HG03097 (cell line): ENCODE measurements at regions not wholly inside any gene's neighbourhood (a gene's known extent, or its start where the extent isn't known, plus 50 kb on each side); places are given as distances from the start of the nearest gene placed in this dataset.

ENCODE experiments used
- ATAC-seq: cut with Tn5 transposase; IDR thresholded peaks from one replicate; pipeline ENCODE4 v1.9.1; 2021; ENCODE audit not compliant: unreplicated experiment, low FRiP score

DNA sequence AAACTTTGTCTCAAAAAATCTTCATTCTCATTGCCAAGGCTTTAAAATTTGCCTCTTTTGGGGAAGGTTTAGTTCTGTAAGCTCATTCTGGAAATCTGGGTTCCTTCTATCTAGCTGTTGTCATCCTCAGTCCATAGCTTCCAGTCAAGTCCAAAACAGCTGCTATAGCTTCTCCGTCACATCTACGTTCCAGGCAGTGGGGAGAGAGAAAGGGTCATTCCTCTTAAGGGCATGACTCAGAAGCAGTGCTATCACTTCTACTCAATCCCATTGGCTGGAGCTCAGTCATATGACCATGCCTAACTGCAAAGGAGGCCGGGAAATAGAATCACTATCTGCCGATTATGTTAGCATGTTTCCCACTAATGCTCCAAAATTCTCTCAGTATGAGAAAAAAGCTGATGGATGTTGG, 141.4 kb upstream of the PTPN1 start:
- ATAC-seq, result no peak

DNA sequence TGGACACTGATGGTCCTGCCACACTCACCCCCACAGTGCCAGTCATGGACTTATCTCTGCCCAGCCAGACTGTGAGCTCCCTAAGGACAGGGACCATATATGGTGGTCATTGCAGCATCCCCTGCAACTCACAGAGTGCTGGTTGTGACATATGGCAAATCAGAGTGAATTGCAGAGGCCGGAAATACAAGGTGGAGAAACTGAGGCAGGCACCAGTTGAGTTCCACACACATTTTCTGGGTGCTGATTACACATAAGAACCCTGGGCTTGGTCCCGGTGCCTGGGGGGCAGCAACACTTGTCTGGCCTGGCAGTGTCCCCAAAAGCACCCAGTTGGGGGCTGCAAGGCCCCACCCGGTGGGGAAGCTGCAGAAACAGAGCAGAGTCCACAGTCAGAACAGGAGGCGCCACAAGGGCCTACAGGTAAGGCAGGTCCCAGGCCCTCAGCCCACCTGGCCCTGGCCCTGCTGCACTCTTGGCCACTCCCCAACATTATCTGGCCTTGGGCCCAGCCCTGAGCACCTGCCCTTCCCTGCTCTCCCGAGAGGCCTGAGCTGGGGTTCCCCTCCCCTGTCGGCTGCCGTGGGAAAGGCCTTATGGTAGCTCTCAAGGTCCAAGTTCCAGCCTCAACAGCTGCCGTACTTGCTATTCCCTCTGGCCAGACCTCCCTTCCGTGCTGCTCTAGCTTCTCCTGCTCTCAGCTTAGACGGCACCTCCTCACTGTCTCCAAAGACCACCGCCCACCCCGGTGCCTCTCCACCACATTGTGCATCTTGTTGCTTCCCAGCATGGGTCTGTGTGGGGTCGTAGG, 140.8 kb upstream of the PTPN1 start:
- ATAC-seq, result no peak

DNA sequence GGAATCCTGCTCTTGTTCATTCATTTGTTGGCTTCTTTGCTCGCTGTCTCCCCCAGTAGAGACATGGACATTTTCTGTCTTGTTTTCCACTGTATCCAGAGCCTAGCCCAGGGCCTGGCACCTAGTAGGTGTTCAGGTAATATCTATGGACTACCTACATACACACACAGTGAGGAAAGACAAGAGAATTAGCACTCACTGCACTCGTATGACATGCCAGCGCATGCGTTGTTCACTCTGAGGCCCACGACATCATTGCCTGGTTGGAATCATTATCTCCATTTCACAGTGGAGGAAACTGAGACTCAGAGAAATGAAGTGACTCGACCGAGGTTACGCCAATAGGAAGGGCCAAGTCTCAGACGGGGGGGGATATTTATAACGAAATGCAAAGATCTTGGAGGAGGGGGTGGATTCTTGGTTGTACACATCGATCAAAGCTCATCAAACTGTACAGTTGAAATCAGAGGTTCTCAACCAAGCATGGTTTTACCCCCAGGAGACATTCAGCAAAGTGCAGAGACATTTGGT, 140.1 kb upstream of the PTPN1 start:
- ATAC-seq, result no peak

DNA sequence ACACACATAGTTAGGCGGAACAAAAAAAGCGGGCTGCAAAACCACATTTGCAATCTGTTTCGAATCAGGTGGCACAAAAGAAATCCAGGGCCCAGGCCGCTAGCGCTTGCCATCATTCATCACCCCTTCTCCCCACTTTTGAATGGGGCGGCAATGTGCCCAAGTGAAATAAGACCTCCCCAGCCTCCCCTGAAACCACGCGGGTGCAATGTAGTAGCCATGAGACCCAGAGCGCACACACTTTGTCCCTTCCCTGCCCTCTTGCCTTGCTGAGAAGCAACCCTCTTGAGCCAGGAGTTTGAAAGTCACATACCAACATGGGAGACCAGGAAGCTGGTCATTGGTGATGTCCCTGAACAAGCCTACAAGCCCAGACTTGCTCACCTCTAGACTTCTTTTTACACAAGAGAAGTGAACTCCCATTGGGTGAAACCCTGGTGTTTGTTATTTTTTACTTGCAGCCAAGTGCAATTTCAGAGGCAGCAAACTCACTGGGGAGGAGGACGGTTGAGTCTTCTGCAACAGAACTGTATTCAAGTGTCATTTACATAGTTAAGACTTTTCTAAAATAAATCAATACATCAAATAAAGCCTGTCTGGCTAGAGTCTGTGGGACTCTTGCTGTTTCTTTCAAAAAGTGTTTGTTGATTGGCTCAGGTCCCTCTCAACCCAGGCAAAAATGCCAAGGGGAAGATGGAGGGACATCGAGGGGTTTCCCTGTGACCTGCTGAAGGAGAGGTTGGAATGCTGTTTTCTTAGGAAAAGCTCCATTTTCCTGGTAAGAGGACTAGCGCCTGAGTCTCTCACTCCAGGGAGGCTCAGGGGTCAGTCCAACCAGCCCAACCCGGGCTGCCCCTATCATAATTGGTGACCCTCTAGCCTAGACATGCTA, 138.1 kb upstream of the PTPN1 start:
- ATAC-seq, result no peak

GRCh38 chr20:50372770-50373088, 137.5 kb upstream of the PTPN1 start:
- ATAC-seq, result no peak

DNA sequence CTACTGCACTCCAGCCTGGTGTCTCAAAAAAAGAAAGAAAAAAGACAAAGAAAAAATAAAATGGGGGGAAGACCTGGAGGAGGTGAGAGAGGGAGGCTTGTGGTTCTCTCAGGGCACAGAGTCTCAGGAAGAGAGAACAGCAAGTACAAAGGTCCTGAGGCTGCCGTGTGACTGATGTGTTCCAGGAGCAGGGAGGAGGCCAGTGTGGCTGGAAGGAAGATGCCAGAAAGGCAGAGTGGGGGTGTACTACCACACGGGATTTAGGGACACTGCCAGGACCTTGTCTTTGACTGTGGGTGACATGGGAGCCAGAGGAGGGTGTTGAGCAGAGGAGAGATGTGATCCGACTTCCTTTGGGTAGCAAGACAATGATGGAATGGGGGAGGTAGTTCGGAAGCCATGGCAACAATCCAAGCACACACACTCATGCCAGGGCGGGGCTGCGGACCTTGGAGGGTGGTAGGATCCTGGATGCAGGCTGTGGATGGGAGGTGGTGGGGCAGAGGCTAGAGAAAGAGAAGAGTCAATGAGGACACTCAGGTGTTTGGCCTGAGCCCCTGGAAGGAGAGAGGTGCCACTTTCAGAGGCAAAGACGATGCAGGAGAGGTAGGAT, 136.4 kb upstream of the PTPN1 start:
- no peak for ATAC-seq

GRCh38 chr20:50374541-50375078, 135.6 kb upstream of the PTPN1 start:
- no peak for ATAC-seq

DNA sequence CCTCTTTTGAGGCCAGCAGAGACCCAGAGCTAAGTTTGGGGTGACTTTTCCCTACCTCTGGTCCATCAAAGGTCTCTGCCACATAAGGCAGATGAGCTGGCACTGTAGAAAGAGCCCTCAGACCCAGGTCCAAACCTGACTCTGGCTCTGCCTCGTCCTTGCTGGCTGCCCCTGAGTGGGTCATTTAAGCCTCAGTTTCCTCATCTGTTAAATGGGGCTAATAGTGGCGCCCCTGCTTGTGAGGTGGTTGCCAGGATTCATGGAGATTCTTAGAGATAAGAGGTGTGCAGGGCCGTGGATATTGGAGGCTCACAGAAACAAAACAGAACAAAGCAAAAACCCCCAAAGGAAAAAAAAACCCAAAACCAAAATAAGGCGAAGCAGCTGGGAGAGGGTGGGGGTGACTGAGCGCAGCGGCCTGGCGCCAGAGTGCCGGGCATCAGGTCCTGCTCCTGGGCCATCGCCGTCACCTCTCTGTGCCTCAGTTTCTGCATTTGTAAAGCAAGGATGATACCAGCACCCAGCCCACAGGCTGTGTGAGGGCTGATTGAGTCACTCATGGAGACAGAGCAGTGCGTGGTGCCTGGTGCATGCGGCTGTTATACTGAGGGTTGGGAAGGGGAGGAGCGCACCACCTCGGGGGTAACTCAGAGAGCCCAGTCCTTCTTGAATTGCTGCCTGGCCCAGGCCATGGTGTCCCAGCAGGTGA, 133.8 kb upstream of the PTPN1 start:
- no peak for ATAC-seq

DNA sequence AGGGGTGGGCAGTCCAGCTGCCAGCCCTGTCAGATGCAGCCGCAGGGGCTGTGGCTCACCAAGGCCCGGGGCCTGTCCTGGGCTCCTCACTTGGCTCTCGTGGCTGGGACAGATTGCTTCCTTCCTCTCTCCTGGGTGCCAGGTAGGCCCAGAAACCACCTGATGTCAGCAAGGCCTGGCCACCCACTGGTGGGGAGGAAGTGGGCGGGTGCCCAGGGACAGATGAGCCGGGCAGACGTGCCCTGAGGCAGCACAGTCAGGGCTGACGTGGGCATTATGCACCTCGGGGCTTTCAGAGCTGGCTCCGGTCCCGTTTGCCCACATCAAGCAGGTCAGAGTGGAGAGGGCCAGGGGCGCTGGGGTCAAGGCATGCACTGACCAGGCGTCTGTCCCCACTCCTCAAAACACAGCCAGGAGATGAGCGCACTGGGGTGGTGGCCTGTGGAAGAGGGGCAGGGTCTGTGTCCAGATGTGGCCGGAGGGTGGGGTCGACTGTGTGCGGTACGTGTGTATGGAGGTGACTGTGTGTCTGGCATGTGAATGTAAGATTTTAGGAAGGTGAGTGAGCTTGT, 133.2 kb upstream of the PTPN1 start:
- ATAC-seq, result no peak

DNA sequence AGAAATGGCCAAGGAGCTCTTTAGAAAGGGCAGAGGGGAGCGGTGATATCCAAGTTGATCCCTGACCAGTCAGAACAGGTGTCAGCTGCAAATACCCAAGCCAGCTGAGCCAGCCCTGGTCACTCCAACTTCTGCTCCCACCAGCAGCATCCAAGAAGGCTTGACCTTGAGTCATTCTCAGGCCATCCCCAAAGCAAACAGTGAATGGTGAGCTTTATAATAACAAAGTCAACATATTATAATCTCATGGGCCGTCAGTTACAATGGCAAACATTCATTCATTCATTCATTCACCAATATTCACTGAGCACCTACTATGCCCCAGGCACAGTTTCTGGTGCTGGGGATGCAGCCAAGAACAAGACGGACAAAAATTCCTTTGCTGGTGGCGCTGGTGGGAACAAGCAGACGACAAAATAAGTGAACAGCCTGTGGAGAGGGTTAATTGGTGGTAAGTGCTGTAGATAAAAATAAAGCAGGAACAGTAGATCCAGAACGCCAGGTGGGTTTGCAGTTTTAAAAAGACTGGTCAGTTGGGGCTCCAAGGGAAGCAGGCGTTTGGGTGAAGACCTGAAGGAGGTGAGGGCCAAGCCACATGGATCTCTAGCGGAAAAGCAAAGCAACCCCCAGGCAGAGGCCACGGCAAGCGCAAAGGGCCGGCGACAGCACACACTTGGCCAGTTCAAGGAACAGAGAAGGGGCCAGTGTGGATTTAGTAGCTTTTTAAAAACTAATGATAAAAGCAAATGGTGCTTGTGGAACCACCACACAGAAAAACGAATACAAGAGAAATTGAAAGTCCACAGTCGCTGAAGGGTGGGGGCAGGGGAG, 131.8 kb upstream of the PTPN1 start:
- ATAC-seq, result no peak

GRCh38 chr20:50379049-50379990, 130.9 kb upstream of the PTPN1 start:
- ATAC-seq, result no peak

- no peak for ATAC-seq
Observed at GRCh38 chr20:50379991-50380696, 130.0 kb upstream of the PTPN1 start.

- no peak for ATAC-seq
Observed at GRCh38 chr20:50380697-50381040, 129.5 kb upstream of the PTPN1 start.

DNA sequence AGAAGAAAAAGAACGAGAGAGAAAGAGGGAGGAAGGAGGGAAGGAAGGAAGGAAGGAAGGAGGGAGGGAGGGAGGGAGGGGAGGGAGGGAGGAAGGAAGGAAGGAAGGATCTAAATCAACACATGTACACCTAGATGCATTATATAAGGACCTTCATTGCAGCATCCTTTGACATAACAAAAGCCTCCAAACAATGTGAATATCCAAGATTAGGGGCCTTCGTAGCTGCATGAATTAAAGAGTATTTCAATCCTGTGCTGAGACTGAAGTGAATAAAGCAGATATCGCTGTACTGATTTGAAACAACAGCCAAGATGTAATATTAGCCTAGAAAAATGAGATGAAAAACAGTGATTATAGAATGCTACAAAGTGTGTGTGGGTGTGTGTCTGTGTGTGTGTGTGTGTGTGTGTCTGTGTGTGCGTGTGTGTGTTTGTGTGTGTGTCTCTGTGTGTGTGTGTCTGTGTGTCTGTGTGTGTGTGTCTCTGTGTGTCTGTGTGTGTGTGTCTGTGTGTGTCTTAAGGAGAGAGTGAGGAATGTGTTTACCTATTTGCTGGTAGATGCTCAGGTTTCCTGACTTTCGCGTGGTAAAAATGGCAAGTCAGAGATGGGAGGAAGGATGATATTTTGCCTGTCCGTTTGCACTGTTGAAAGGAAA, 129.0 kb upstream of the PTPN1 start:
- ATAC-seq, result no peak

- ATAC-seq, result no peak
Observed at GRCh38 chr20:50381771-50382593, 128.2 kb upstream of the PTPN1 start.
